ENCODE measurements at regions not wholly inside any gene's neighbourhood (a gene's known extent, or its start where the extent isn't known, plus 50 kb on each side); places are given as distances from the start of the nearest gene placed in this dataset.
"Not testable (repeated sequence)": the region's sequence is repeated elsewhere in the genome, so short reads cannot be mapped to it uniquely, and the experiment has no call there.

- no peak for TF ChIP-seq CTCF (IDR thresholded peaks at IDR 0.05)
- Histone ChIP-seq H3K27me3 (replicated peaks; ENCODE audit: insufficient read depth) (no peaks in the 10 kb centered on the region), H3K4me3 (no peak overlapping the region), H3K4me1 (ENCODE audit: control insufficient read depth in 1 of 2, low read depth in 2 of 2) (peaks cover 4 to 15% of the 10 kb centered on the region in 2 donors), H3K27ac (no peak overlapping the region), H3K36me3 (no peaks in the 10 kb centered on the region), H3K9me3 (no peaks in the 10 kb centered on the region)
- ATAC-seq (ENCODE audit: insufficient number of reproducible peaks, low FRiP score, low read depth) (no peak), DNase-seq (ENCODE audit: low spot score) (no peak)
Observed at GRCh38 chr5:142402752-142403318, 78.0 kb upstream of the SPRY4 start.

DNA sequence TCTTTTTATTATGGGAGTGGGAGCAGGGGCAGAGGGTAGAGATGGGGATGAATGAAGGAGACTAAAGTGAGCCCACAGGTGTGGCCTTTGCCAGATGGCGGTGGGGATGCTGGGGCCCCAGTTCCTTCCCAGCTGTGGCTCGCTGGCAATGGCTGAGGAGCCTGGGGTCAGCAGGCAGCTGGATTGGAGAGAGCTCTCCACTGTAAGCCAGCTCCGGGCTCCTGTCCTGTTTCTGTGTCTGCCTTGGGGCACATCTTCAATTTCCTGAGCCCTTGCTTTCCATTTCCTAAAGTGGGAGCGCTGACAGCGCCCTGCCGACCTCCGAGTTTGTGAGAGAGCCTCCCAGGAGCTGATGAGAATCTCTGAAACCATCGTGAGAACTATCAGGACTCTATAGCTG is 75.6 kb upstream of the SPRY4 start:
- DNase-seq (ENCODE audit: low spot score) (no peak), ATAC-seq (ENCODE audit: insufficient number of reproducible peaks, low FRiP score, low read depth) (no peak)
- Histone ChIP-seq H3K27ac (no peak overlapping the region), H3K4me3 (no peak overlapping the region), H3K4me1 (ENCODE audit: control insufficient read depth in 1 of 2, low read depth in 2 of 2) (peaks cover 4 to 15% of the 10 kb centered on the region in 2 donors), H3K27me3 (replicated peaks; ENCODE audit: insufficient read depth) (no peaks in the 10 kb centered on the region), H3K36me3 (no peaks in the 10 kb centered on the region), H3K9me3 (peaks cover 6% of the 10 kb centered on the region)
- no peak for TF ChIP-seq CTCF (IDR thresholded peaks at IDR 0.05)

DNA sequence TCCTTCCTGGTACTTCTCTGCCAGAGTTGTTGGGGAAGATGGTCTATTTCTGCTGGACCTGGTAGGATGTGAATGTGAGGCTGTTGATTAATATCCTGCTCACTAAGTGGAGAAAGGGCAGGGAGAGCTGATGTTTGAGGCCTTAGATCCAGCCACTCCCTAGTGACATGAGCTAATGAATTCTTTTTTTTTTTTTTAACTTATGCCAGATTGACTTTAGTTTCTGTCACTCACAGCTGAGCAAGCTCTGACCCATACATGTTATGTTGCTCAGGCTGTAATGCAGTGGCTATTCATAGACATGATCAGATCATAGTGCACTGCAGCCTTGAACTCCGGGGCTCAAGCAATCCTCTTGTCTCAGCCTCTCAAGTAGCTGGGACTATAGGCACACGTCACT is 75.1 kb upstream of the SPRY4 start:
- Histone ChIP-seq H3K9me3 (peaks cover 6% of the 10 kb centered on the region), H3K36me3 (no peaks in the 10 kb centered on the region), H3K27ac (no peak overlapping the region), H3K4me1 (ENCODE audit: control insufficient read depth in 1 of 2, low read depth in 2 of 2) (peaks cover 4 to 13% of the 10 kb centered on the region in 2 donors), H3K4me3 (no peak overlapping the region), H3K27me3 (replicated peaks; ENCODE audit: insufficient read depth) (no peaks in the 10 kb centered on the region)
- TF ChIP-seq CTCF (IDR thresholded peaks at IDR 0.05), result no peak
- DNase-seq (ENCODE audit: low spot score) (no peak), ATAC-seq (ENCODE audit: insufficient number of reproducible peaks, low FRiP score, low read depth) (no peak)

DNA sequence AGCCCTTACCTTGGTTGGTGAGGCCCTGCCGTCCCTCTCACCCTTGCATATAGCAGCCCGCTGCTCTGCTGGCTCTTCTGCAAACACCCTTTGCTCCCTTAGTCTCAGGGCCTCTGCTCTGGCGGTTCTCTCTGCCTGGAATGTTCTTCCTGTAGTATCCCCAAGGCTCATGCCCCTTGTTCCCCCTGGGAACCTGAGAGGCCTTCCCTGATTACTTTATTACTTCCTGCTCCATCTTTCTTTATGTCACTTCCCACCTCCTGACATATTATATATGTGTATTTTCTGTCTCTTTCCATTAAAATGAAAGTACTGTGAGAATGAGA is 73.9 kb upstream of the SPRY4 start:
- Histone ChIP-seq H3K27me3 (replicated peaks; ENCODE audit: insufficient read depth) (no peaks in the 10 kb centered on the region), H3K27ac (no peak overlapping the region), H3K4me1 (ENCODE audit: control insufficient read depth in 1 of 2, low read depth in 2 of 2) (peaks cover 0 to 1% of the 10 kb centered on the region in 2 donors), H3K36me3 (no peaks in the 10 kb centered on the region), H3K4me3 (no peak overlapping the region), H3K9me3 (peaks cover 6% of the 10 kb centered on the region)
- TF ChIP-seq CTCF (IDR thresholded peaks at IDR 0.05), result no peak
- DNase-seq (ENCODE audit: low spot score) (no peak), ATAC-seq (ENCODE audit: insufficient number of reproducible peaks, low FRiP score, low read depth) (no peak)

DNA sequence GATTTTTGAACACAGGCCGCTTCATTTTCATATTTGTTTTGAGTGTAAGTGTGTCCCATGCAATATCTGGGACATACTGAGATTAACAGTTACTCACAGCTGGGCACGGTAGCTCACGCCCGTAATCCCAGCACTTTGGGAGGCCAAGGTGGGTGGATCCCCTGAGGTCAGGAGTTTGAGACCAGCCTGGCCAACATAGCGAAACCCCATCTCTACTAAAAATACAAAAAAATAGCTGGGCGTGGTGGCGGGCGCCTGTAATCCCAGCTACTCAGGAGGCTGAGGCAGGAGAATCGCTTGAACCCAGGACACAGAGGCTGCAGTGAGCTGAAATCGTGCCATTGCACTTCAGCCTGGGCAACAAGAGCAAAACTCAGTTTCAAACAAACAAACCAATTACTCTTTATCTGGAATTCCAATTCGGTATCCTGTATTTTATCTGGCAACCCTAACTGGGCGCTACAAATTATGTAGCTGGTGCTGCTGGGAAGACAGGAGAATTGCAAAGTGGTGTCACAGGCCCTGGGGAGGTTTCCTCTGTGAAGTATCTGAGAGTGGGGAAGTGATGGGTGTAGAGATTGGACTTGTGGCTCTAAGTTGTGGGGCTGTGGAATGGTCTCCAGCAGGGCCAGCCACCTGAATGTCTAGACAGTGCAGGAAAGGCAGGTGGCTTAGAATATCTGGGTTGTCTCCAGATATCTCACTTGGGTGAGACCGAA is 73.3 kb upstream of the SPRY4 start:
- H3K4me3 ChIP-seq; H3K27me3 ChIP-seq (replicated peaks; ENCODE audit: insufficient read depth); H3K27ac ChIP-seq; H3K36me3 ChIP-seq; H3K9me3 ChIP-seq; DNase-seq (ENCODE audit: low spot score); H3K4me1 ChIP-seq (ENCODE audit: control insufficient read depth in 1 of 2, low read depth in 2 of 2); ATAC-seq (ENCODE audit: insufficient number of reproducible peaks, low FRiP score, low read depth): not testable (repeated sequence)

DNA sequence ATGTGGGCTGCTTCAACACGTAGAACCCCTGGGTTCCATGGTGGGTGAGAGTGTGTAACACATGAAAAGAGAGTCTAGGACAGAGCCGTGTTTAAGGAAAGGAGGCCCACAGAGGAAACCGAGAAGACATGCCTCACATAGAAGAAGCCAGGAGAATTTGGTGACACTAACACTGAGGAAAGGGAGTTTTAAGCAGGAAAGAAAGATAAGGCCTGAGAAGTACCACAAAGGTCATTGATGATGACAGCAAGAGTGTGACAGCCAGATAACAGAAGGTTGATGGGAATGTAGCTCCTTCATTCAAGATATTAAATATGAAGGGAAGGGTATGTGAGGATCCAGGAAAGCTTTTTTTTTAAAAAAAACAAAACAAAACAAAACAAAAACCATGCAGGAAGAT is 72.4 kb upstream of the SPRY4 start:
- no peak for DNase-seq (ENCODE audit: low spot score)
- Histone ChIP-seq H3K27ac (no peak overlapping the region), H3K4me1 (ENCODE audit: control insufficient read depth in 1 of 2, low read depth in 2 of 2) (no peaks in the 10 kb centered on the region), H3K36me3 (no peaks in the 10 kb centered on the region), H3K27me3 (replicated peaks; ENCODE audit: insufficient read depth) (no peaks in the 10 kb centered on the region), H3K4me3 (no peak overlapping the region), H3K9me3 (peaks cover 6% of the 10 kb centered on the region)
- no peak for TF ChIP-seq CTCF (IDR thresholded peaks at IDR 0.05)
- ATAC-seq (ENCODE audit: insufficient number of reproducible peaks, low FRiP score, low read depth), result no peak
